GM12865 (cell line): ENCODE measurements at regions not wholly inside any gene's neighbourhood (a gene's known extent, or its start where the extent isn't known, plus 50 kb on each side); places are given as distances from the start of the nearest gene placed in this dataset.

ENCODE experiments used
- DNase-seq: peaks from one replicate; pipeline ENCODE4 v3.0.0; 2010; ENCODE audit warnings: low read depth
- H3K4me3 ChIP-seq: 2 replicates; pipeline ENCODE4 v1.5.1; 2011; ENCODE audit warnings: mild to moderate bottlenecking, low read depth, low read length, control low read depth
- TF ChIP-seq, protein P1 (sequence below): IDR thresholded peaks from 2 replicates; pipeline ENCODE4 v1.5.1; 2011; ENCODE audit warnings: low read length, control low read depth, low read depth, inconsistent platforms; ENCODE audit not compliant: insufficient read depth; ENCODE audit errors: missing control alignments

DNA sequence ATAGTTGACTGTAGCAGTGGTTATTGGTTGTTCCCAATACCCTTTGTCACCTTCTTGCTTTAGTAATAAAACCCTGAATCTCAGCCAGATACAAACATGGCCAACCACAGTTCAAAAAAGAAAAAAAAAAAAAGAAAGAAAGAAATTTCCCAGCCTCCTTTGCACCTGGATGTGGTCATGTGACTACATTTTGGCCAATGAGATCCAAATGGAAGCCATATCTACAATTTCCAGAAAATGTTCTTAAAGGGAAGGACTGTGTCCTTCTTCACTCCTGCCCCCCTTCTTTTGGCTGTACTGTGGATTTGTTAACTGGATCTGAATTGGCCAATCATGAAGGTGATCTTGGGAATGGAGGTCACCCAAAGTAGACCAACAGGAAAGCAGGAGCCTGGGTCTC lies 141.9 kb downstream of the SOX9 start:
- H3K4me3 ChIP-seq, result no peak overlapping the region
- no peak for DNase-seq
- TF ChIP-seq, protein P1, sequence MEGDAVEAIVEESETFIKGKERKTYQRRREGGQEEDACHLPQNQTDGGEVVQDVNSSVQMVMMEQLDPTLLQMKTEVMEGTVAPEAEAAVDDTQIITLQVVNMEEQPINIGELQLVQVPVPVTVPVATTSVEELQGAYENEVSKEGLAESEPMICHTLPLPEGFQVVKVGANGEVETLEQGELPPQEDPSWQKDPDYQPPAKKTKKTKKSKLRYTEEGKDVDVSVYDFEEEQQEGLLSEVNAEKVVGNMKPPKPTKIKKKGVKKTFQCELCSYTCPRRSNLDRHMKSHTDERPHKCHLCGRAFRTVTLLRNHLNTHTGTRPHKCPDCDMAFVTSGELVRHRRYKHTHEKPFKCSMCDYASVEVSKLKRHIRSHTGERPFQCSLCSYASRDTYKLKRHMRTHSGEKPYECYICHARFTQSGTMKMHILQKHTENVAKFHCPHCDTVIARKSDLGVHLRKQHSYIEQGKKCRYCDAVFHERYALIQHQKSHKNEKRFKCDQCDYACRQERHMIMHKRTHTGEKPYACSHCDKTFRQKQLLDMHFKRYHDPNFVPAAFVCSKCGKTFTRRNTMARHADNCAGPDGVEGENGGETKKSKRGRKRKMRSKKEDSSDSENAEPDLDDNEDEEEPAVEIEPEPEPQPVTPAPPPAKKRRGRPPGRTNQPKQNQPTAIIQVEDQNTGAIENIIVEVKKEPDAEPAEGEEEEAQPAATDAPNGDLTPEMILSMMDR, result no peak

GRCh38 chr17:72264682-72265405 lies 144.0 kb downstream of the SOX9 start:
- no peak overlapping the region for H3K4me3 ChIP-seq
- TF ChIP-seq, protein P1, result no peak
- DNase-seq, result peak; percentile 55

DNA sequence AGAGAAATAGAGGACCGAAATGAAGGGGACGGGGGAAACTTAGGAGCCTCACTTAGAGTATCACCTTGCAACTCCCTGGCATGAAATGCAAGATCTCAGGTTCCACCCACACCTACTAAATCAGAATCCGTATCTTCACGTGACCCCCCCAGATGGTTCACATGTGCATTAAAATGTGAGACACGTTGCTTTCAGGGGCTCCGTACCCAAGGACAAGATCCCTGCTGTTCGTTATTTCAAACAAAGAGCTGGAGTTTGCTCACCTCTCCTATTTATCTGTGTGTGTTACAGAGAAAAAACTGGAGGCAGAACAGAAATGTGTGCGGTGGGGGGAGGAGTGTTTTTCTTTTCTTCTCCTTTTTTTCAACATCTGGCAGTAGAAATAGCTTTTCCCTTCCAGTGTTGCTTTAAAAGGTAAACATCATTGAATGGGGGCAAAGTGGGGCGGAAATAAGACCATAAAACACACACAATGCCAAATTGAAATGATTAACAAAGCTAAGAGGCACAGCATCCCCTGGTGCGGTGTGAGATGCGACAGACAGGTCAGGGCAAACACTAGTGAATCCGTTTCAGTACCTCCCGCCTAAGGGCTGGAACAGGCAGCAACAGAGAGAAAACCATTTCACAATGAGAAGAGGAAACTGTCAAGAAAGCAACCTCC lies 145.4 kb downstream of the SOX9 start:
- no peak overlapping the region for H3K4me3 ChIP-seq
- no peak for DNase-seq
- TF ChIP-seq, protein P1, result no peak

GRCh38 chr17:72267601-72268000 lies 146.8 kb downstream of the SOX9 start:
- peak; percentile 11 for DNase-seq
- no peak overlapping the region for H3K4me3 ChIP-seq
- TF ChIP-seq, protein P1, result no peak

GRCh38 chr17:72268431-72268830 lies 147.6 kb downstream of the SOX9 start:
- no peak overlapping the region for H3K4me3 ChIP-seq
- TF ChIP-seq, protein P1, result no peak
- no peak for DNase-seq

- H3K4me3 ChIP-seq, result no peak overlapping the region
- DNase-seq, result no peak
- TF ChIP-seq, protein P1, result no peak
These were observed 149.6 kb downstream of the SOX9 start for GRCh38 chr17:72270273-72270924.
